ENCODE measurements at regions not wholly inside any gene's neighbourhood (a gene's known extent, or its start where the extent isn't known, plus 50 kb on each side); places are given as distances from the start of the nearest gene placed in this dataset.

DNA sequence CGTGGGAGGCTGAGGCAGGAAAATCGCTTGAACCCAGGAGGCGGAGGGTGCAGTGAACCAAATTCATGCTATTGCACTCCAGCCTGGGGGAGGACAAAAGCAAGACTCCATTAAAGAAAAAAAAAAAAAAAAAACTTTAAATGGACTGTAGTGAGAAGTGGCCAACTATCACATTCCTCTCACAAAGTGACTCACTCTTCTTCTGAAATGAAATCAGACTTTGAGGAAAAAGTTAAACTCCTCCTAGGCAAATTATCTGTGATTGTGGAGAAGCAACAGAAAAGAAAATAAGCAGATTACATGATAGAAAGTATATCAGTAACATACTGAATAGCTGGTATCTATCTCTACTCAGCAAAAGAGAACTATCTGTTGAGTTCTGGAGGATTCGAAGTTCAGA, 234.3 kb upstream of the PHF14 start:
- TF ChIP-seq, protein P1, sequence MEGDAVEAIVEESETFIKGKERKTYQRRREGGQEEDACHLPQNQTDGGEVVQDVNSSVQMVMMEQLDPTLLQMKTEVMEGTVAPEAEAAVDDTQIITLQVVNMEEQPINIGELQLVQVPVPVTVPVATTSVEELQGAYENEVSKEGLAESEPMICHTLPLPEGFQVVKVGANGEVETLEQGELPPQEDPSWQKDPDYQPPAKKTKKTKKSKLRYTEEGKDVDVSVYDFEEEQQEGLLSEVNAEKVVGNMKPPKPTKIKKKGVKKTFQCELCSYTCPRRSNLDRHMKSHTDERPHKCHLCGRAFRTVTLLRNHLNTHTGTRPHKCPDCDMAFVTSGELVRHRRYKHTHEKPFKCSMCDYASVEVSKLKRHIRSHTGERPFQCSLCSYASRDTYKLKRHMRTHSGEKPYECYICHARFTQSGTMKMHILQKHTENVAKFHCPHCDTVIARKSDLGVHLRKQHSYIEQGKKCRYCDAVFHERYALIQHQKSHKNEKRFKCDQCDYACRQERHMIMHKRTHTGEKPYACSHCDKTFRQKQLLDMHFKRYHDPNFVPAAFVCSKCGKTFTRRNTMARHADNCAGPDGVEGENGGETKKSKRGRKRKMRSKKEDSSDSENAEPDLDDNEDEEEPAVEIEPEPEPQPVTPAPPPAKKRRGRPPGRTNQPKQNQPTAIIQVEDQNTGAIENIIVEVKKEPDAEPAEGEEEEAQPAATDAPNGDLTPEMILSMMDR (IDR thresholded peaks at IDR 0.05) = no peak
- TF ChIP-seq EP300 (IDR thresholded peaks at IDR 0.05) (no peak), POLR2AphosphoS5 (IDR thresholded peaks at IDR 0.05) (no peak), POLR2A (IDR thresholded peaks at IDR 0.05) (no peak)
